Brain pericyte (primary cell): ENCODE measurements at regions not wholly inside any gene's neighbourhood (a gene's known extent, or its start where the extent isn't known, plus 50 kb on each side); places are given as distances from the start of the nearest gene placed in this dataset.
"Not testable (repeated sequence)": the region's sequence is repeated elsewhere in the genome, so short reads cannot be mapped to it uniquely, and the experiment has no call there.

ENCODE experiments used
- DNase-seq: peaks from one replicate; pipeline ENCODE4 v3.0.0-alpha.2; 2012; ENCODE audit warnings: low read depth, low spot score

- no peak for DNase-seq
Observed at GRCh38 chr2:82139979-82140611, 1835.5 kb upstream of the LRRTM1 start.

DNA sequence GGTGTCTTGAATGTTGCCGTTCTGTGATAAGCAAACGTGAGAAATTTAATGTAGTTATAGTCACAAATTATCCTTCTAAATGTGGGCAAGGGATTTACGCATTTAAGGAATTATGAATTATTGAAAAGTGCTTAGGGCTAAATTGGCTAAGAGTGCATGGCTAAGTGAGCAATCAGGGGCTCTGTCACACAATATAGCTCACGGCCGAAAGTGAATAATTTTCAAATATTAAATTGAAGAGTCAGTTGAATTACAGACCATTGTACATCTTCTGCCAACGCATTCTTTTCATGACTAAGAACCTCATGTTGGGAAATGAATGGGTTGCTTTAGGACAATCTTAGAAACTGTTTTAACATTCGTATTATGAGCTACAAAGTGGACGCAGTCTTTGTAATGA is 1832.9 kb upstream of the LRRTM1 start:
- no peak for DNase-seq

DNA sequence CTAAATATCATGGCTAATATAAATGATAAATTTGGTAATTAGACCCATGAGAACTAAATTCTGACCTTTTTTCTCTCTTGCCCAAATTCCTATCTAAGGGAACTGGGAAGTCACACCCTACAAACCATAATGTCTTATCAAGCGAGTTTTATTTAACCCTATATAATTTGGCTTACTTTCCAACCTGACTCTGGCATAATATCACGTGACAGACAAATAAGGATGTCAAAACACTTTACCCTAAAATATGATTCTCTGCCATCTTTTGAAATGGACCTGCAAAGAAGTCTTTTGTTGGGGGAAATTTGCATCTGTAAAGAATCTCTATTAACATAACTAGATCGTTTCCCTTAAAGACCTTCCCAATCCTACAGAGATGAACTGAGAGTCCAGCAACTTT is 1823.5 kb upstream of the LRRTM1 start:
- DNase-seq: no peak

- no peak for DNase-seq
Observed at GRCh38 chr2:82124629-82125028, 1820.1 kb upstream of the LRRTM1 start.

GRCh38 chr2:82120654-82121053 is 1816.1 kb upstream of the LRRTM1 start:
- no peak for DNase-seq

DNA sequence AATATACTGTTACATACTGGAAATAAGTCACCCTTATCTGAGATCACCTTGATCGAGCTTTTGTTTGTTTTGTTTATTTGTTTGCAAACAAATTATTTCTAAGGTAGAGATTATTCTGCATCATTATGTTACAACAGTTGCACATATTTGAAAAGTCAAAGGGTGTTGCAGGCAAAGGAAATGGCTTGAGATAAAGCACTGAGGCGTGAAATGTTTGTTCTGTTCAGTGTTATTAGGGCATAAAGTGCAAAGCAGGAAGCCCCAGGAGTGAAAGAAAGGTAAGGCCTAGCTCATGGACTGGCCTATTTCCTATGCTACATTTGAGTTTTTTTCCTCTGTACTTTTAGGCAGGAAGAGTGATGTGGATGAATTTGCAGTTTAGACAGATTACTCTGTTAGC is 1815.6 kb upstream of the LRRTM1 start:
- DNase-seq: no peak

DNA sequence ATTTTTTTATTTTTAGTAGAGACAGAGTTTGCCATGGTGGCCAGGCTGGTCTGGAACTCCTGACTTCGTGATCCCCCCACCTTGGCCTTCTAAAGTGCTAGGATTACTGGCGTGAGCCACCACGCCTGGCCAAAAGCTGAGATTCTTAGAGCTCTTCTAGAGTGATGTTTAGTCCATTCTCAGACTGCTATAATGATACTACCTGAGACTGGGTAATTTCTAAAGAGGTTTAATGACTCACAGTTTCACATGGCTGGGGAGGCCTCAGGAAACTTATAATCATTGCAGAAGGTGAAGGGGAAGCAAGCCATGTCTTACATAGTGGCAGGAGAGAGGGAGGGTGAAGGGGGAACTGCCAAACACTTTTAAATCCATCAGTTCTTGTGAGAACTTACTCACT is 1804.9 kb upstream of the LRRTM1 start:
- no peak for DNase-seq

- DNase-seq: no peak
Observed at GRCh38 chr2:82098617-82099016, 1794.1 kb upstream of the LRRTM1 start.

- DNase-seq: no peak
Observed at GRCh38 chr2:82089518-82089917, 1785.0 kb upstream of the LRRTM1 start.

- no peak for DNase-seq
Observed at GRCh38 chr2:82084679-82085392, 1780.3 kb upstream of the LRRTM1 start.

DNA sequence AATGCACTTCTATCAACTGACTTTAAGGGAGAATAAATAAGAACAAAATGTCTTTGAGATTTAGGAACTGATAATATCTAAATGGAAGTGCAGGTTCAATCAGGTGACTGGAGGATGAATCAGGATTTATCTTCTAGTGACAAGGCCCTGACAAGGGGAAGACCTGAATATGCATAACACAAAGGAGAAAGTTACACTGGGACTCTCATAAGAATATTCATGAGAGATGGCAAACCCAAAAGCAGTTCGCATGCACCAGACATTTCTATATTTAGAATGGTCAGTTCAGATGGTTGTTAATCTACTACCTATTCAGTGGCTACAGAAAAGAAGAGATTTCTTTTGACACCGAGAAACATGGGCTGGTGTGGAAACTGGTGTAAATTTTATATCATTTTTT is 1771.3 kb upstream of the LRRTM1 start:
- no peak for DNase-seq

DNA sequence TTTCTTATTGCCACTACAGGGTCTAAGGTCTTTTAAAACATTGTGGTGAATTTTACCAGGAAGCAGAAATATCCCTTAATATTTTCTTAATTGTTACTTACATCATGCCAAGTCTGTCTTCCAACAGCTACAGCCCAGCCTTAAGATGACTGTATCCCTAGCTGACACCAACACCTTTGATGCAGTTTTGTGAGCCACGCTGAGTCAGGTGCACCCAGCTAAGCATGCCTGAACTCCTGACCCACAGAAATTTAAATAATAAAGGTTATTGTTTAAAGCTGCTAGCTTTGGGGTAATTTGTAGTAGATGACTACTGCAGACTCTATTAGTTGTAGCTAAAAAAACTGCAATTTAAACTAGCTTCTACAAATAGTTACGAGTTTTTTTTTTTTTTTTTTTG is 1757.9 kb upstream of the LRRTM1 start:
- DNase-seq: no peak

- DNase-seq: no peak
Observed at GRCh38 chr2:82055846-82056245, 1751.3 kb upstream of the LRRTM1 start.

GRCh38 chr2:82043867-82044266 is 1739.3 kb upstream of the LRRTM1 start:
- DNase-seq: no peak

DNA sequence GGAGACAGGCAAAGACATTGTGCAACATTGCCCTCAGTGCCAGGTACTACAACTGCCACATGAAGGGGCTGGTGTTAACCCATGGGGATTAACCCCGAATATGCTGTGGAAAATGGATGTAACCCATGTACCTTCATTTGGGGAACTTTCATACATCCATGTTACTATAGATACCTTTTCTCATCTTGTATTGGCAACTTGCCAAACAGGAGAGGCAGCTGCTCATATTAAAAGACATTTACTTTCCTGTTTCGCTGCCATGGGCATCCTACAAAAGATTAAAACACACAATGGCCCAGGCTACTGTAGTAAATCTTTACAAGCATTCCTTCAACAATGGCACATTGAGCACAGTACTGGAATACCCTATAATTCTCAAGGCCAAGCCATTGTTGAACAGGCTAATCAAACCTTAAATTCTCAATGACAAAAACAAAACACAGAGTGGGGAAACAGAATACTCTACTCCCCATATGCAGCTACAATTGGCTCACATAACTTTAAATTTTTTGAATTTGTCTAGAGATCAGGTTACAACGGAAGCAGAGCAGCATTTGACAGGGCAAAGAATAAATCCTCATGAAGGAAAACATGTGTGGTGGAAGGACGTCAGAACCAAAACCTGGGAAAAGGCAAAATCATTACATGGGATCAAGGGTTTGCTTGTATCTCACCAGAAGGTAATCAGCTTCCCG is 1723.5 kb upstream of the LRRTM1 start:
- no peak for DNase-seq

DNA sequence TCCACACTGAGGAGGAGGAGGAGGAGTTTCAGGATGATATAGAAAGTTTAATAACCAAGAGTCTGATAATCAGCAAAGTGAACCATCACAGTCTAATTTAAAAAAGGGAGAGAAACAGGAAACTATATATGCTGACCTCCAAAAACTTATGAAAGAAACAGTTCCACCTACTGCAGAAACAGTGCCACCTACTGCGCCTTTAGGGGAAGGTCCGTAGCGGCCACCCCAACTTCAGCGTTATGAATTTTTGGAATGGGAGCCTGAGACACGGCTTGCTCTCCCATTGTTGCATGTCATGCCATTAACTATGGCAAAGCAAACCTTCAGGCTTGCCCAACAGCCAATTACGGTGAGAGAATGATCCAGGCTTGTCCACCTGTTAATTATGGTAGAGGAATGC is 1719.2 kb upstream of the LRRTM1 start:
- no peak for DNase-seq

DNA sequence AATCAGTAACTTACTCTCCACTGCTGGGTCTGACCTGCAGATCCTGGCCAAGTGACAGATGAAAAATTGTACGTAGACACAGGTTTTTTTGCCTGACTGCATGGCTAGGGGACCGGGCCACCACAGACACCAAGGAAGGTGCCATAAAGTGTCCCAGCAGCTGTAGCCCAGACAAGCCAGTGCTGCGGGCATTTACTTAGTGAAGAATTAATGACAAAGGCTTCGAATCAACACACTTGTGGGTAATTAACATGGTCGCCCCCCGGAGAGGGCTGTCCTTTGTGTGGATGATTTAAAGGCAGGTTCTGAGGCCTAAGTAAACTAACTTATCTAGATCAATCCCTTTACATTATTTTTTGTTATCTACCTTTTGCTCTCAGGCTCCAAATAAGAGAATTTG is 1709.1 kb upstream of the LRRTM1 start:
- DNase-seq: no peak

- no peak for DNase-seq
Observed at GRCh38 chr2:82007071-82007664, 1702.6 kb upstream of the LRRTM1 start.

DNA sequence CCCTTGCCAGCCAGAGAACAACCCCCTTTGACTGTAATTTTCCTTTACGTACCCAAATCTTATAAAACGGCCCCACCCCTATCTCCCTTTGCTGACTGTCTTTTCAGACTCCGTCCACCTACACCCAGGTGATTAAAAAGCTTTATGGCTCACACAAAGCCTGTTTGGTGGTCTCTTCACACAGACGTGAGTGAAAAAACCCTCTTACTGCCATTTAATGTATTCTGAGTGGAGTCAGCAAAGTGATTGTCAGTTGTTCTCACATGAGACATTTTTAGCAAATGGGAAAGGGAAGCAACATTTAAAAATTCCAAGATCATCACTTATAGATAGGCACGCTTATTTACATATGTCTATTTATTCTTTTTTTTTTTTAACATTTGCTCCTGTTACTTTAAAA is 1701.3 kb upstream of the LRRTM1 start:
- not testable (repeated sequence) for DNase-seq

GRCh38 chr2:82001614-82002013 is 1697.1 kb upstream of the LRRTM1 start:
- no peak for DNase-seq

DNA sequence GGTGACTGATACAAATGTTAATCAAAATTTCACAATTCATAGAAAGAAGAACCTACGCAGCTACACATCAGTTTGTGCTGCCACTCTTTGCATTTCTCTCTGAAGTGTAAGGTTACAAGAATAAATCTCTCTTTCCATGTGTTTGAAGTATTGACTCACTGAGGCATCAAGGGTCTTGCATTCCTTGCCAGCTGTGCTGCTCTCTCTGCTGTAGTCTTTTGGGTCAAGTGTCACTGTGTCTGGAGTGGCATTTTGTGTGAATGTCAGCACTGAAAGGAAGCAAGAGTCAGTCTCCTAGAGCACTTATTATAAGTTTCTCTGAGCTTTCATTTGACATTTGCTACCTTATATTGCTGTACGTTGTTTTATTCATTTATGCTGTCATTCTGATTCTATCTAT is 1696.1 kb upstream of the LRRTM1 start:
- DNase-seq: no peak

GRCh38 chr2:81996332-81996731 is 1691.8 kb upstream of the LRRTM1 start:
- DNase-seq: no peak

- no peak for DNase-seq
Observed at GRCh38 chr2:81991282-81991681, 1686.7 kb upstream of the LRRTM1 start.
